ENCODE measurements at regions not wholly inside any gene's neighbourhood (a gene's known extent, or its start where the extent isn't known, plus 50 kb on each side); places are given as distances from the start of the nearest gene placed in this dataset.
"Not testable (repeated sequence)": the region's sequence is repeated elsewhere in the genome, so short reads cannot be mapped to it uniquely, and the experiment has no call there.

DNA sequence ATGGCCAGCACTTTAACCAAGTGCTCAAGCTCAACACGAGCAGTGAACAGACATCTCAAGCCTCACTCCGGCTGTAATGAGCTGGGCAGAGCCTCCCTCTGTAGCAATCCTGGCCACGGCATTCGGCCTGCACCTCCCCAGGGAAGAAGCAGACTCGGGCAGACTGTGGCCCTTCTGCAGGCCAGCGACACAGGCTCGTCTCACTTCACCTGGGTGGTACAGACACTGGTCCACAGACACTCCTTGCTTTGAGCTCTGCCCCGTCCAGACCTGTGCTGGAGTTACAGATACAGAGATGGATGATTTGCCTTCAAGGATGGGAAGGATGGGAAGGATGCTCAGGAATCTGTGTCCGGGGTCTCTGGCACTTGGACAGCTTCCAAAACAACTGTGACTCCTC lies 300.9 kb downstream of the PREX1 start:
- H3K27ac ChIP-seq: no peak overlapping the region
- H3K27me3 ChIP-seq: peaks cover 0 to 26% (median 0%) of the 10 kb centered on the region in 4 donors
- H3K36me3 ChIP-seq: no peaks in the 10 kb centered on the region
- no peak for TF ChIP-seq POLR2A (IDR thresholded peaks at IDR 0.05)
- TF ChIP-seq CTCF (IDR thresholded peaks at IDR 0.05): no peak
- no peaks in the 10 kb centered on the region for H3K4me1 ChIP-seq
- no peak for DNase-seq
- intact Hi-C loops (cut with DNase I): no loop called here
- WGBS, 2 donors: 54 to 69% methylated on average over 7 to 9 of the region's 9 CpGs
- H3K4me3 ChIP-seq: no peak overlapping the region
- no peaks in the 10 kb centered on the region for H3K9me3 ChIP-seq

DNA sequence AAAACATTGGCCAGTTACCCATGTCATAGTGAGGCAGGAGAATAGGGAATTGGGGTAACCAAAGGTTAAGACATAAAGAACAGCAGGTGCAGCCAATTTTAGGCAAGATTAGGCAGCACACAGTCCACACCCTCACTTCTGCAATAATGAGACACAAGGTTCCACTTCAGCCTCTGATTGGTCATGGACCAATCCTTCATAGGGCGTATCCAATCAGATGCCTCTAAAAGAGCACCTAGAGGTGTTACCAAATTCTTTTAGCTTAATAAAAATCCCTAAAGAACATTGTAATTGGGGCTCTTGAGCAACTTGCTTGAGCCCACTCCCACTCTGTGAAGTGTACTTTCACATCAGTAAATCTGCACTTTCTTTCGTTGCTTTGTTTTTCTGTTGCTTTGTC lies 302.4 kb downstream of the PREX1 start:
- H3K27ac ChIP-seq: no peak overlapping the region
- no peaks in the 10 kb centered on the region for H3K36me3 ChIP-seq
- intact Hi-C loops (cut with DNase I): no loop called here
- peaks cover 0 to 22% (median 0%) of the 10 kb centered on the region in 4 donors for H3K27me3 ChIP-seq
- 78 to 80% methylated on average over 2 of the region's 2 CpGs for WGBS, 2 donors
- no peaks in the 10 kb centered on the region for H3K4me1 ChIP-seq
- no peak overlapping the region for H3K4me3 ChIP-seq
- TF ChIP-seq POLR2A (IDR thresholded peaks at IDR 0.05) (no peak), CTCF (IDR thresholded peaks at IDR 0.05) (no peak)
- no peaks in the 10 kb centered on the region for H3K9me3 ChIP-seq
- DNase-seq: no peak

DNA sequence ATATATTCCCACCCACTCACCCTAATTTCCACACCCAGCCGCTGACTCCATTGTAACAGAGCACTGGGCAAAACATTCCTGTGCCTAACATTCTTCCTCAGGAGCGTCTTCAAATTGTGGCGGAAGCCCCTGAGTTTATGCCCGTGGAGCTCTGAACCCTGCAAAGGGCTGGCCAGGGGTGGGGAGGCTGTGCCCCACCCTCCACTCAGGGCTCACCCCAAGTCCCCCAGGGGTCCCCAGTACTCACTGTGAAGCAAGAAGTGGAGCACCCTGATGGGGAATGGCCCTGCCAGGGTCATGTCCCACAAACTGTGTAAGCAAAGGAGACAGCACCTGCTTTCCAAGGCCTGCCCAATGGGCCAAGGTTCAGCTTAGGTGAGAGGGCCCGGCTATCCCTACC lies 303.2 kb downstream of the PREX1 start:
- Histone ChIP-seq H3K4me3 (no peak overlapping the region), H3K4me1 (no peaks in the 10 kb centered on the region), H3K27ac (no peak overlapping the region), H3K36me3 (no peaks in the 10 kb centered on the region), H3K9me3 (no peaks in the 10 kb centered on the region), H3K27me3 (peaks cover 0 to 22% (median 0%) of the 10 kb centered on the region in 4 donors)
- no peak for DNase-seq
- TF ChIP-seq POLR2A (IDR thresholded peaks at IDR 0.05) (no peak), CTCF (IDR thresholded peaks at IDR 0.05) (no peak)
- intact Hi-C loops (cut with DNase I): no loop called here
- WGBS, 2 donors: 75 to 94% methylated on average over 2 to 4 of the region's 5 CpGs

DNA sequence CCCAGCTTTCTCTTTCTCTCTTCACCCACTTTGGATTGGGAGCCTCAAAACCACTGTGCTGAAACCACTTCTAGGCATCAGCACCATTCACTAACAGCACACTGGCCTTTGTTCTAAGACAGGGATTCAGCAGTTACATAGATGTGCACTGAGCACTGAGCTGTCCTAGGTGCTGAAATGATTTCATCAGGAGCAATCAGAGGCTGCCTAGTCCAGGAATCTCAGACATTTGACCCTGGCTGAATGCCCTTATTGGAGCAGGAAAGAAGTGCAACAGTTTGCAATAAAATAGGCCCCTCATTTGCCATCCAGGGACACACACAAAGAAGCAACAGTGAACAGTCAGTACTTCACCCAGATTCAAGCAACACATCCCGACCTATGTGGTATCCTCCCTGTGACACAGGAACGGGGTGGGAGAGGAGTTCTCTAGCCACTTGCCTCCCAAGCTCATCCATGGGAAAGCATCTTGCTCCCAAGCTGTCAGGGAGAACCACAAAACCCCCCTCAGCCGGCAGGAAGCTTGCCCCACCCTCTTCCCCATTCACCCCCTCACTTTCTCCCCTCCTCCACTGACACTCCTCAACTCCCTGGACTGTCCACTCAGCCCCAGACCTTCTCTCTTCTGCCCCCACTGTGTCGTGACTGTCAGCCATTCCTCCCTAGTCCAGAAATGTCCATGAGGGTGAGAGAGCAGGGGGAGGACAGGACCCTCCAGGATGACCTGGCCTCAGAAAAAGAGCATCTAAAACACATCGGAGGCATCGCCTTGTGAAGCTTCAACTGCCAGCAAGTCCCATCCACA lies 304.4 kb downstream of the PREX1 start:
- DNase-seq: no peak
- peaks cover 0 to 4% (median 0%) of the 10 kb centered on the region in 3 donors for H3K4me1 ChIP-seq
- intact Hi-C loops (cut with DNase I): no loop called here
- no peaks in the 10 kb centered on the region for H3K9me3 ChIP-seq
- H3K27ac ChIP-seq: no peak overlapping the region
- H3K36me3 ChIP-seq: no peaks in the 10 kb centered on the region
- peaks cover 0 to 21% (median 0%) of the 10 kb centered on the region in 4 donors for H3K27me3 ChIP-seq
- TF ChIP-seq POLR2A (IDR thresholded peaks at IDR 0.05) (no peak), CTCF (IDR thresholded peaks at IDR 0.05) (no peak)
- 63 to 68% methylated on average over 6 of the region's 6 CpGs for WGBS, 2 donors
- no peak overlapping the region for H3K4me3 ChIP-seq

- no peak for DNase-seq
- Histone ChIP-seq H3K4me1 (peaks cover 0 to 8% (median 0%) of the 10 kb centered on the region in 3 donors), H3K4me3 (no peak overlapping the region), H3K36me3 (no peaks in the 10 kb centered on the region), H3K9me3 (no peaks in the 10 kb centered on the region), H3K27ac (no peak overlapping the region), H3K27me3 (peaks cover 0 to 9% (median 0%) of the 10 kb centered on the region in 4 donors)
- intact Hi-C loops (cut with DNase I): no loop called here
- TF ChIP-seq CTCF (IDR thresholded peaks at IDR 0.05) (no peak), POLR2A (IDR thresholded peaks at IDR 0.05) (no peak)
- 64 to 73% methylated on average over 4 to 5 of the region's 5 CpGs for WGBS, 2 donors
Measured at GRCh38 chr20:48521121-48521520, 306.7 kb downstream of the PREX1 start.

DNA sequence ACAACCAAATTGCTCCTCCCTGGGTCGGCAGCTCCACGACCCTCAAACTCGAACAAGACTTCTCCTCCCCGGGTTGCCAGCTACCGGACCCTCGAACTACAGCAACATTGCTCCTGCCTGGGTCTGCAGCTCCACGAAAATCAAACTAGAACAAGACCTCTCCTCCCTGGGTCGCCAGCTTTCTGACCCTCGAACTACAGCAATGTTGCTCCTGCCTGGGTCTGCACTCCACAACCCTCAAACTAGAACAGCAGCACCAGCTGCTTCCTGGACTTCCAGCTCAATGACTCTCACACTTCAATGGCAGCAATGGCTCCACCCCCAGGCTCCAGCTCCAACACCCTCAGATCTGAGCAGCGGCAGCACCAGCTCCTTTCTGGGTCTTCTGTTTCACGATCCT lies 311.6 kb downstream of the PREX1 start:
- H3K27me3 ChIP-seq: peaks cover 0 to 21% (median 0%) of the 10 kb centered on the region in 4 donors
- not testable (repeated sequence) for H3K9me3 ChIP-seq, H3K36me3 ChIP-seq, DNase-seq, H3K4me3 ChIP-seq, H3K27ac ChIP-seq, H3K4me1 ChIP-seq
- intact Hi-C loops (cut with DNase I): loop anchor here (2.0 kb wide), 1 partner anchor 621 kb away; no protein-coding TSS in a partner anchor
- 57% methylated on average over 9 to 11 of the region's 11 CpGs for WGBS, 2 donors

- intact Hi-C loops (cut with DNase I); DNase-seq; H3K4me3 ChIP-seq; H3K4me1 ChIP-seq; H3K27ac ChIP-seq; H3K36me3 ChIP-seq; H3K9me3 ChIP-seq: not testable (repeated sequence)
- H3K27me3 ChIP-seq: peaks cover 0 to 21% (median 0%) of the 10 kb centered on the region in 4 donors
- WGBS, 2 donors: 68 to 77% methylated on average over 8 to 10 of the region's 12 CpGs
Measured at GRCh38 chr20:48514577-48514976, 313.2 kb downstream of the PREX1 start.

- WGBS, 2 donors: 71 to 83% methylated on average over 10 to 12 of the region's 16 CpGs
- DNase-seq; H3K27ac ChIP-seq; H3K4me3 ChIP-seq; H3K4me1 ChIP-seq; H3K36me3 ChIP-seq; intact Hi-C loops (cut with DNase I); H3K9me3 ChIP-seq: not testable (repeated sequence)
- H3K27me3 ChIP-seq: peaks cover 0 to 21% (median 0%) of the 10 kb centered on the region in 4 donors
Measured at GRCh38 chr20:48512539-48512938, 315.3 kb downstream of the PREX1 start.

All from esophagus squamous epithelium (tissue), 5 donors.